HCT116 (cell line): ENCODE measurements at regions not wholly inside any gene's neighbourhood (a gene's known extent, or its start where the extent isn't known, plus 50 kb on each side); places are given as distances from the start of the nearest gene placed in this dataset.

Experiments
- ATAC-seq: fragments of 200-7000 bp; cut with Tn5 transposase; 2 replicates; pipeline ENCODE4 v1.9.1; 2020; ENCODE audit warnings: mild to moderate bottlenecking, moderate library complexity
- BruUV-seq: library from RNA; stranded (reverse); fragments of 400-500 nt; replicated peaks from 2 replicates; lab custom pipeline; 2021; lab: Mats Ljungman, UMichigan
- CTCF ChIA-PET: fragments of 300-600 bp; sonication (Branson Sonifier 250); formaldehyde crosslinking; loops from one replicate; lab custom pipeline; 2021; ENCODE audit warnings: antibody characterized with exemption; lab: Charles Lee
- POLR2A ChIA-PET: fragments of 300-600, 350-600 bp; sonication (Branson Sonifier 250); formaldehyde crosslinking; loops from one replicate; lab custom pipeline; 2021; ENCODE audit warnings: antibody characterized with exemption; lab: Charles Lee
- RAD21 ChIA-PET, 2 experiments: fragments of 300-600 bp; sonication (Branson Sonifier 250); formaldehyde crosslinking; loops; one replicate each; lab custom pipeline; 2023; ENCODE audit warnings: low total read pairs in 2 of 2; ENCODE audit not compliant: uncharacterized antibody in 2 of 2, unreplicated experiment in 2 of 2, low non-redundant PET in 1 of 2; lab: Charles Lee
- DNase-seq: peaks from one replicate; pipeline ENCODE4 v3.0.0-alpha.2; 2010; ENCODE audit warnings: low read depth, low spot score
- H2AFZ ChIP-seq: fragments of 200-600 bp; shearing (Covaris generic), sonication (generic); 2 replicates; pipeline ENCODE4 v1.6.1; 2017; ENCODE audit warnings: low read depth, mixed run types, mixed read lengths, antibody characterized with exemption, low read length; ENCODE audit not compliant: poor library complexity, severe bottlenecking
- H3K27ac ChIP-seq: 2 replicates; pipeline ENCODE4 v1.5.1; 2012; ENCODE audit warnings: low read depth, low read length
- H3K27me3 ChIP-seq: fragments of 200-600 bp; sonication (generic); 2 replicates; pipeline ENCODE4 v1.6.1; 2016; ENCODE audit warnings: mixed run types, low read length, mixed read lengths; ENCODE audit not compliant: insufficient read depth
- H3K36me3 ChIP-seq, 2 experiments: fragments of 200-500 bp in 1 of 2; fragments of 200-600 bp in 1 of 2; sonication (Bioruptor generic) in 1 of 2; sonication (generic) in 1 of 2; 2 replicates each; pipeline versions ENCODE4 v1.5.1 to v1.6.1; 2014 to 2016; ENCODE audit warnings: low read length in 2 of 2, inconsistent platforms in 1 of 2, mixed read lengths in 1 of 2, mixed run types in 1 of 2; ENCODE audit not compliant: insufficient read depth in 2 of 2, control insufficient read depth in 1 of 2
- H3K4me1 ChIP-seq, 2 experiments: fragments of 200-600 bp in 1 of 2; sonication (generic) in 1 of 2; 2 replicates each; pipeline versions ENCODE4 v1.5.1 to v1.6.1; 2012 to 2017; ENCODE audit warnings: low read length in 2 of 2, inconsistent platforms in 1 of 2, mild to moderate bottlenecking in 1 of 2, mixed read lengths in 1 of 2, mixed run types in 1 of 2, moderate library complexity in 1 of 2; ENCODE audit not compliant: insufficient read depth in 2 of 2, control insufficient read depth in 1 of 2
- H3K4me2 ChIP-seq: fragments of 200-600 bp; sonication (generic); 2 replicates; pipeline ENCODE4 v1.6.1; 2017; ENCODE audit warnings: mixed run types, low read length, mixed read lengths
- H3K4me3 ChIP-seq, 2 experiments: fragments of 200-600 bp in 1 of 2; sonication (generic) in 1 of 2; replicated peaks in 1 of 2; 2 replicates each; pipeline ENCODE4 v1.5.1; 2011 to 2016; ENCODE audit warnings: low read length in 2 of 2, control low read depth in 1 of 2, low read depth in 1 of 2, mild to moderate bottlenecking in 1 of 2, mixed read lengths in 1 of 2, mixed run types in 1 of 2
- H3K79me2 ChIP-seq: fragments of 200-600 bp; sonication (generic); 2 replicates; pipeline ENCODE4 v1.6.1; 2017; ENCODE audit warnings: mild to moderate bottlenecking, mixed run types, low read length, moderate library complexity, mixed read lengths; ENCODE audit not compliant: insufficient read depth
- H3K9ac ChIP-seq: fragments of 200-600 bp; sonication (generic); 2 replicates; pipeline ENCODE4 v1.6.1; 2016; ENCODE audit warnings: low read length, mixed read lengths
- H3K9me2 ChIP-seq: fragments of 200-600 bp; sonication (generic), shearing (Covaris generic); 2 replicates; pipeline ENCODE4 v1.6.1; 2017; ENCODE audit warnings: mixed run types, mild to moderate bottlenecking, moderate library complexity; ENCODE audit not compliant: insufficient read depth
- H3K9me3 ChIP-seq, 2 experiments: fragments of 200-500 bp in 1 of 2; fragments of 200-600 bp in 1 of 2; sonication (Bioruptor generic) in 1 of 2; sonication (generic) in 1 of 2; 2 replicates each; pipeline ENCODE4 v1.6.1; 2014 to 2017; ENCODE audit warnings: low read length in 2 of 2, mixed read lengths in 2 of 2, inconsistent platforms in 1 of 2, low read depth in 1 of 2, mild to moderate bottlenecking in 1 of 2, mixed run types in 1 of 2, moderate library complexity in 1 of 2; ENCODE audit not compliant: control insufficient read depth in 1 of 2, insufficient read depth in 1 of 2
- H4K20me1 ChIP-seq: fragments of 200-600 bp; sonication (generic), shearing (Covaris generic); 2 replicates; pipeline ENCODE4 v1.6.1; 2017; ENCODE audit warnings: mixed run types, mild to moderate bottlenecking, moderate library complexity; ENCODE audit not compliant: insufficient read depth
- CTCF ChIP-seq, 3 experiments: fragments of 200-600 bp in 1 of 3; sonication (generic) in 1 of 3; IDR thresholded peaks in 2 of 3; conservative IDR thresholded peaks in 1 of 3; 2 replicates each; pipeline ENCODE4 v1.5.1; 2012 to 2017; ENCODE audit warnings: low read depth in 2 of 3, low read length in 2 of 3, antibody characterized with exemption in 1 of 3, borderline replicate concordance in 1 of 3, control low read depth in 1 of 3, mild to moderate bottlenecking in 1 of 3, mixed read lengths in 1 of 3, mixed run types in 1 of 3, moderate library complexity in 1 of 3; ENCODE audit not compliant: insufficient read depth in 1 of 3
- EGR1 ChIP-seq: IDR thresholded peaks from 2 replicates; pipeline ENCODE4 v1.6.1; 2012; ENCODE audit warnings: low read depth
- ELF1 ChIP-seq: IDR thresholded peaks from 2 replicates; pipeline ENCODE4 v1.6.1; 2012; ENCODE audit warnings: low read depth, borderline replicate concordance
- EZH2 ChIP-seq: fragments of 200-600 bp; sonication (generic); IDR thresholded peaks from 2 replicates; pipeline ENCODE4 v1.6.1; 2017; ENCODE audit warnings: antibody characterized with exemption, mixed run types
- EZH2phosphoT487 ChIP-seq: fragments of 200-600 bp; IDR thresholded peaks from 2 replicates; pipeline ENCODE4 v1.6.1; 2018; ENCODE audit warnings: antibody characterized with exemption, borderline replicate concordance
- FOSL1 ChIP-seq: IDR thresholded peaks from 2 replicates; pipeline ENCODE4 v1.6.1; 2012; ENCODE audit warnings: low read depth
- JUND ChIP-seq: IDR thresholded peaks from 2 replicates; pipeline ENCODE4 v1.6.1; 2012
- MAX ChIP-seq: IDR thresholded peaks from 2 replicates; pipeline ENCODE4 v1.6.1; 2012
- POLR2AphosphoS5 ChIP-seq: IDR thresholded peaks from 2 replicates; pipeline ENCODE4 v1.6.1; 2011; ENCODE audit warnings: mild to moderate bottlenecking, low read depth, low read length, moderate library complexity
- REST ChIP-seq: IDR thresholded peaks from 2 replicates; pipeline ENCODE4 v1.6.1; 2012; ENCODE audit warnings: low read depth
- SRF ChIP-seq: IDR thresholded peaks from 2 replicates; pipeline ENCODE4 v1.6.1; 2012; ENCODE audit warnings: low read depth
- YY1 ChIP-seq: IDR thresholded peaks from 2 replicates; pipeline ENCODE4 v1.6.1; 2011; ENCODE audit warnings: low read length, low read depth, moderate library complexity, mild to moderate bottlenecking; ENCODE audit not compliant: insufficient replicate concordance; ENCODE audit errors: extremely low read depth
- ZNF274 ChIP-seq: fragments of 200-500 bp; sonication (Bioruptor generic); IDR thresholded peaks from 2 replicates; pipeline ENCODE4 v1.6.1; 2014; ENCODE audit warnings: mild to moderate bottlenecking, low read depth, low read length, inconsistent platforms
- intact Hi-C: fragments of 100-400 bp; cut with micrococcal nuclease; formaldehyde crosslinking; loops from 2 replicates; pipeline ENCODE4 v1.10.0; 2022
- TF ChIP-seq, protein P1 (sequence below): IDR thresholded peaks from 2 replicates; pipeline ENCODE4 v1.6.1; 2011; ENCODE audit warnings: mild to moderate bottlenecking, low read length, moderate library complexity; ENCODE audit not compliant: insufficient replicate concordance; ENCODE audit errors: extremely low read depth

- BruUV-seq: no TSS peak
- DNase-seq (no peak), ATAC-seq (no peak)
- Histone ChIP-seq H3K27ac (no peak overlapping the region), H3K4me3 (no peak overlapping the region), H3K4me2 (no peak overlapping the region), H3K27me3 (no peaks in the 10 kb centered on the region), H3K9ac (no peak overlapping the region), H3K9me3 (no peaks in the 10 kb centered on the region), H3K36me3 (no peaks in the 10 kb centered on the region), H2AFZ (no peak overlapping the region), H3K9me2 (no peaks in the 10 kb centered on the region), H3K4me1 (peaks cover 0 to 18% of the 10 kb centered on the region in 2 experiments; a peak in 2 of 4 replicates), H4K20me1 (no peaks in the 10 kb centered on the region), H3K79me2 (no peaks in the 10 kb centered on the region)
- CTCF ChIA-PET: no interaction called here
- RAD21 ChIA-PET: no interaction called here
- intact Hi-C loops: no loop called here
- no peak for TF ChIP-seq FOSL1
- TF ChIP-seq REST: no peak
- TF ChIP-seq EGR1: no peak
- TF ChIP-seq ZNF274: no peak
- no peak for TF ChIP-seq ELF1
- TF ChIP-seq CTCF (IDR thresholded peaks at IDR 0.05 in 2 of 3, conservative IDR thresholded peaks at IDR 0.05 in 1 of 3; ENCODE audit: borderline replicate concordance in 1 of 3, insufficient read depth in 1 of 3, low read depth in 2 of 3, low read length in 2 of 3): no peak
- no peak for TF ChIP-seq SRF
- TF ChIP-seq, protein P1, sequence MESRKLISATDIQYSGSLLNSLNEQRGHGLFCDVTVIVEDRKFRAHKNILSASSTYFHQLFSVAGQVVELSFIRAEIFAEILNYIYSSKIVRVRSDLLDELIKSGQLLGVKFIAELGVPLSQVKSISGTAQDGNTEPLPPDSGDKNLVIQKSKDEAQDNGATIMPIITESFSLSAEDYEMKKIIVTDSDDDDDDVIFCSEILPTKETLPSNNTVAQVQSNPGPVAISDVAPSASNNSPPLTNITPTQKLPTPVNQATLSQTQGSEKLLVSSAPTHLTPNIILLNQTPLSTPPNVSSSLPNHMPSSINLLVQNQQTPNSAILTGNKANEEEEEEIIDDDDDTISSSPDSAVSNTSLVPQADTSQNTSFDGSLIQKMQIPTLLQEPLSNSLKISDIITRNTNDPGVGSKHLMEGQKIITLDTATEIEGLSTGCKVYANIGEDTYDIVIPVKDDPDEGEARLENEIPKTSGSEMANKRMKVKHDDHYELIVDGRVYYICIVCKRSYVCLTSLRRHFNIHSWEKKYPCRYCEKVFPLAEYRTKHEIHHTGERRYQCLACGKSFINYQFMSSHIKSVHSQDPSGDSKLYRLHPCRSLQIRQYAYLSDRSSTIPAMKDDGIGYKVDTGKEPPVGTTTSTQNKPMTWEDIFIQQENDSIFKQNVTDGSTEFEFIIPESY: no peak
- no peak for TF ChIP-seq JUND
- no peak for TF ChIP-seq MAX
- no peak for TF ChIP-seq EZH2
- no peak for TF ChIP-seq YY1
- no peak for TF ChIP-seq EZH2phosphoT487
- TF ChIP-seq POLR2AphosphoS5: no peak
- POLR2A ChIA-PET: no interaction called here
Observed at GRCh38 chr1:244304656-244305055, 147.1 kb downstream of the ADSS2 start.
